Activated T-cell treated with anti-CD3 and anti-CD28 coated beads, Interleukin-2, amount 50 U/mL, for 4 hours (primary cell): ENCODE measurements at regions not wholly inside any gene's neighbourhood (a gene's known extent, or its start where the extent isn't known, plus 50 kb on each side); places are given as distances from the start of the nearest gene placed in this dataset.

ENCODE experiments used
- ATAC-seq, 2 donors: fragments of 200-7000 bp; cut with Tn5 transposase; one replicate each; pipeline ENCODE4 v1.10.0; 2021
- DNase-seq: peaks from one replicate; pipeline ENCODE4 v3.0.0-alpha.2; 2020
- H3K27me3 Mint-ChIP-seq: one replicate; pipeline ENCODE4 v1.8.0; 2021; ENCODE audit warnings: low read depth, mixed read lengths
- H3K36me3 Mint-ChIP-seq: one replicate; pipeline ENCODE4 v1.8.0; 2022; ENCODE audit warnings: mixed read lengths; ENCODE audit not compliant: insufficient read depth
- H3K4me1 Mint-ChIP-seq: one replicate; pipeline ENCODE4 v1.8.0; 2021; ENCODE audit warnings: low read depth, mixed read lengths
- H3K4me3 Mint-ChIP-seq: one replicate; pipeline ENCODE4 v1.8.0; 2021; ENCODE audit warnings: mild to moderate bottlenecking, moderate library complexity, mixed read lengths
- H3K9me3 Mint-ChIP-seq: one replicate; pipeline ENCODE4 v1.8.0; 2021; ENCODE audit warnings: mixed read lengths

DNA sequence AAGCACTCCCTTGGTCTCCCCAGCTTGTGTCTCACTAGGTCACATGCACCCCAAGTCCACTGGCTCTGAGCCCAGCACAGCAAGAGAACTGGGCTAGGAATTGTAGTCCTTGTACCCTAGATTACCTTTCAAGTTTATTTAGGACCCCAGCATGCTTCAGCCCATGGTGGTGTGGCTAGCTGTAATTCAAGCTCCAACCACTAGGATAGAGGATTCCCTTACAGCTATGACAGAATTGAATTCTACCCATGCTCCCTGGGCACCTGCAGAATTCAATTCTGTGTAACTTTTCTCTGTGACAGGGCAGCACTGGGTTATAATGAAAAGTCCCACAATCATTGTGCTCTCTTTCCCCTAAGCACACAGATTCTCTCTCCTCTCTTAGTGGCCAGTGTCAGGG, 253.8 kb upstream of the DMD start:
- Mint-ChIP-seq H3K36me3 (no peaks in the 10 kb centered on the region), H3K9me3 (no peaks in the 10 kb centered on the region), H3K4me3 (no peak overlapping the region), H3K4me1 (no peaks in the 10 kb centered on the region), H3K27me3 (no peaks in the 10 kb centered on the region)
- DNase-seq (no peak), ATAC-seq (no peak)

- DNase-seq: no peak
- ATAC-seq: no peak
- Mint-ChIP-seq H3K9me3 (peaks cover 4% of the 10 kb centered on the region), H3K36me3 (no peaks in the 10 kb centered on the region), H3K4me3 (no peak overlapping the region), H3K27me3 (no peaks in the 10 kb centered on the region), H3K4me1 (no peaks in the 10 kb centered on the region)
Measured at GRCh38 chrX:33457102-33457501, 245.8 kb upstream of the DMD start.

GRCh38 chrX:33447285-33447684, 235.9 kb upstream of the DMD start:
- Mint-ChIP-seq H3K4me1 (no peaks in the 10 kb centered on the region), H3K4me3 (no peak overlapping the region), H3K27me3 (no peaks in the 10 kb centered on the region), H3K36me3 (no peaks in the 10 kb centered on the region), H3K9me3 (peaks cover 2% of the 10 kb centered on the region)
- no peak for ATAC-seq
- no peak for DNase-seq

DNA sequence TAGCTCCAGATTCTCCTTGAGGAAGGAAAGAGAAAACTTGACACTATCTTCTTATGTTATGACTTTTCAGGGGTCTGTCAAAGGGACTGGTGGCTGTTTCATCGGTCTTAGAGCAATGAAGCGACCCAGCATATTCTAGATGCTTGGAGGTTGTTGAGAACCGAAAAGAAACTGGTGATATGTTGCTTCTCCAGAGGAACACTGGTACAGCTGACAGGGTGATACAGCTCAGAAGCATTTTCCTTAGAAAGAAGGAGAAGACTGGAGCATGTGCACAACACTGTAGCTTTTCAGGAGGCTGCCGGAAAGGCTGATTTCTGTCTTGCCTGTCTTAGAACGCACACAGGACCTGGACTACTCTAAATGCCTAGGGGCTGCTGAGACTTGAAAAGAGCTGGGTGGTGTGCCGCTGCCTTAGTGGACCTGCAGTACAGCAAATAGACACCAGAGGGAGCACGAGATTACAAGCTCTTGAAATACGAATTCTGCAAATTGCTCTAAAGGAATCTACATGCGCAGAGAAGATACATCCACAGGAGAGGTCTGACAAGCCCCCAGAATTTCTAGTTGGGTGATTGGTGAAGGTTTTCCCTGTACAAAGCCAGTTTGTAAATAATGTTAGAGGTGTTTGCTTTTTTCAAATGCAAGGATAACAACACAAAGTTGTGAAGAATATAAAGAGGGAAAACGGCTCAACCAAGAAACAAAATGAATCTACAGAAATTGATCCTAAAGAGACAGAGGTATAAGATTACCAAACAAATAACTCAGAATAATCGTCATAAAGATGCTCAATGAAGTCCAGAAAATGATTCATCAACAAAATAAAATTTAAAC, 223.1 kb upstream of the DMD start:
- ATAC-seq: no peak
- Mint-ChIP-seq H3K4me1 (no peaks in the 10 kb centered on the region), H3K4me3 (no peak overlapping the region), H3K9me3 (peaks cover 3% of the 10 kb centered on the region), H3K36me3 (no peaks in the 10 kb centered on the region), H3K27me3 (no peaks in the 10 kb centered on the region)
- peak; percentile 21 for DNase-seq

DNA sequence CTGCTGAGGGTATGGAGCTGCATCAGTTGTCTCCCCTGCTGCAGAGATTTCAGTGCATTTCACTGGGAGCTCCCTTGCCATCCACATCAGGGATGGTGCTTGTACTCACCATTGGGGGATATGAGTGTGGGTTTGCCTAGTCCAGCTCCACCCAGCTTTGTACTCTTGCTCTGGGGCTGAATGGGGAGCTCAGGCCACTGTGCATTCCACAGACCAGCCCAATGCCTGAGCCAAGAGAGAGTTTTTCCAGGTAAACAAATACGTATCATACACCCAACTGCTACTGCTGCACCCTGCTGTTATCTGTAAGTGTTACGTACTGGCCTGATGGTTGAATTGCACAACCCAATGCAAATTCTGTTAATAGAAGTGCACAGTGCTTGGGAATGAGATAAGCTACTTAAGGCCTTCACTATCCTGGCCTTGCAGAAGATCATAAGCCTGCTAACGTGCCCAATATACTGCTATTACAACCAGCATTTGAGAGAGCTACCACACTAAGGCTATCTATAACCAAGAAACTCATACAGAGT, 205.0 kb upstream of the DMD start:
- Mint-ChIP-seq H3K27me3 (no peaks in the 10 kb centered on the region), H3K9me3 (peaks cover 4% of the 10 kb centered on the region)

GRCh38 chrX:33415459-33415858, 204.1 kb upstream of the DMD start:
- H3K4me3 Mint-ChIP-seq: no peak overlapping the region
- H3K9me3 Mint-ChIP-seq: peaks cover 4% of the 10 kb centered on the region
- no peaks in the 10 kb centered on the region for H3K4me1 Mint-ChIP-seq
- ATAC-seq (no peak), DNase-seq (no peak)
- no peaks in the 10 kb centered on the region for H3K27me3 Mint-ChIP-seq
- no peaks in the 10 kb centered on the region for H3K36me3 Mint-ChIP-seq

More for the DNA sequence above, 205.0 kb upstream of the DMD start:
- ATAC-seq (no peak), DNase-seq (no peak)
- Mint-ChIP-seq H3K4me3 (no peak overlapping the region), H3K4me1 (no peaks in the 10 kb centered on the region), H3K36me3 (no peaks in the 10 kb centered on the region)

DNA sequence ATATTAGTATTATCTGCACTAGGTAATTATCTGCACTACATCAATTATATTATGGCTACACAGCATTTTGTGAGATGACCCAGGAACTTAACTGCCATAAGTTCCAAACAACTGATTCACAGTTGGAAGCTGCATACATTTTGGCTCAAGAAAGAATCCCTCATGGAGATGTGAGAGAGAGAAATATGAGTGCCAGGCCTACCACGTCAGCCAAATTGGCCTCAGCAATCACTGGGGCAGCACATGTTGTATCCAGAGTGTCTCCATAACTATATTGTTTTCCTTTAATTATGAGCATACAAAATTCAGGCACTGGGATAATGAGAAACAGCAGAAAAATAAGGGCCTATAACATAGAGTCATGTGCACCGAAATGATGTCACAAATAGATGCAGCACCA, 174.2 kb upstream of the DMD start:
- H3K4me1 Mint-ChIP-seq: no peaks in the 10 kb centered on the region
- H3K4me3 Mint-ChIP-seq: no peak overlapping the region
- ATAC-seq: no peak
- H3K27me3 Mint-ChIP-seq: no peaks in the 10 kb centered on the region
- peaks cover 3% of the 10 kb centered on the region for H3K9me3 Mint-ChIP-seq
- no peaks in the 10 kb centered on the region for H3K36me3 Mint-ChIP-seq
- no peak for DNase-seq

- ATAC-seq (no peak), DNase-seq (no peak)
- H3K27me3 Mint-ChIP-seq: no peaks in the 10 kb centered on the region
- peaks cover 3% of the 10 kb centered on the region for H3K9me3 Mint-ChIP-seq
- H3K36me3 Mint-ChIP-seq: no peaks in the 10 kb centered on the region
- H3K4me1 Mint-ChIP-seq: no peaks in the 10 kb centered on the region
- no peak overlapping the region for H3K4me3 Mint-ChIP-seq
Measured at GRCh38 chrX:33379839-33380238, 168.5 kb upstream of the DMD start.

DNA sequence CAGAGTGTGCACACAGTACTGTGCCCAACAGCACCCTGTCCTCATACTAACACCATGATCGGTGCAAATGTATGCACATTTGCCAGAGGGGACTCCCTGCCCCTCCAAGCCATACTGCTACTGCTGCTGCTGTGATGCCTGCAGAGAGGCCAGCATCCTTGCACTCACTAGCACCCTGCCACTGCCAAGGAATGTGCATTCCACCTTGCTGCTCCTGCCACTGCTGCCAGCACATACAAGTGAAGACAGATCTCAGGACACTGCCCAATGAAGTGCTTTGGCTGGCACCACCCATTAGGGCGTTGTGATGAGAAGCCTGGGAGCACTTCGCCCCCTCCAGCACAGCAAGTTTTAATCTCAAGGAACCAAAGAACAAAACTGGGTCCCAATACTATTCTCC, 146.3 kb upstream of the DMD start:
- H3K4me3 Mint-ChIP-seq: no peak overlapping the region
- ATAC-seq (no peak), DNase-seq (no peak)
- no peaks in the 10 kb centered on the region for H3K4me1 Mint-ChIP-seq
- no peaks in the 10 kb centered on the region for H3K27me3 Mint-ChIP-seq
- H3K36me3 Mint-ChIP-seq: no peaks in the 10 kb centered on the region
- H3K9me3 Mint-ChIP-seq: peaks cover 5% of the 10 kb centered on the region

GRCh38 chrX:33339219-33339618, 127.9 kb upstream of the DMD start:
- H3K27me3 Mint-ChIP-seq: no peaks in the 10 kb centered on the region
- H3K36me3 Mint-ChIP-seq: no peaks in the 10 kb centered on the region
- no peak for DNase-seq
- H3K4me1 Mint-ChIP-seq: no peaks in the 10 kb centered on the region
- H3K9me3 Mint-ChIP-seq: no peaks in the 10 kb centered on the region
- H3K4me3 Mint-ChIP-seq: no peak overlapping the region
- ATAC-seq: no peak

DNA sequence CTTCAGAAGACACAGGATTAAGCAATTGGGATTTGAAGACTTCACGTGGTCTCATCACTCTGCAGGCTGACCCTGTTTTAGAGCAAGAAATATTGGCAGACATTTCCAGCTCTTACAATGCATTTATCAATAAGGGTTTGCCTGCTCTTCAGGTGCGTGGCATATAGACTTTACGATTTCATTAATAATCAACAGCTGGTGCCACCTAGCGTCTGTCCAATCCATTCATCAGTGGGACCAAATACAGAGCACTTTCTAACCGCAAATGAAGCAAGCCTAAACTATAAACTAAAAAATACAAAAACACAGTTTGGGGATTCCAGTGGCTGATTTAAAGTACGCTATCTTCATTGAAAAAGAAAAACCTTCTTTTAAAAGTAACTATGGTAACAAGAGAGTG, 125.4 kb upstream of the DMD start:
- DNase-seq (no peak), ATAC-seq (no peak)
- H3K36me3 Mint-ChIP-seq: no peaks in the 10 kb centered on the region
- no peaks in the 10 kb centered on the region for H3K9me3 Mint-ChIP-seq
- no peaks in the 10 kb centered on the region for H3K4me1 Mint-ChIP-seq
- H3K27me3 Mint-ChIP-seq: no peaks in the 10 kb centered on the region
- no peak overlapping the region for H3K4me3 Mint-ChIP-seq

GRCh38 chrX:33333271-33333670, 121.9 kb upstream of the DMD start:
- no peaks in the 10 kb centered on the region for H3K4me1 Mint-ChIP-seq
- DNase-seq (no peak), ATAC-seq (no peak)
- H3K4me3 Mint-ChIP-seq: no peak overlapping the region
- H3K9me3 Mint-ChIP-seq: no peaks in the 10 kb centered on the region
- H3K27me3 Mint-ChIP-seq: no peaks in the 10 kb centered on the region
- no peaks in the 10 kb centered on the region for H3K36me3 Mint-ChIP-seq

DNA sequence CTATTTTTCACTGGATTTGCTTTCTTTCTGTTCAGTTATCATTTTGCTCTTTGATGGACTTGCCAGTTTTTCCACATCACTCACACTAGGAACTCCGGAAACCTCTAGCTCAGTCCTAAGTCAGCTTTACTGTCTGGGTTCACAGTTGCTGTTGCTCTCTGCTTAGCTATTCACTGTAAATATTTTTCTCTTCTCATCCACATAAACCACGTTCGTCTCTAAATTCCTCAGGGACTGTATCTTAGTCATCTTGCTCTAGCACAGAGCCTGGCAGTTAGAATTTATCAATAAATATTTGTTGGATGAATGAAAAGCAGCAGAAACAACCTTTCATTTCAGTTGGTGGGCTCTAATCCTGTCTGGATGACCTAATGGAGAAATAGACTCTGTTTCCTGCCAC, 119.4 kb upstream of the DMD start:
- DNase-seq (no peak), ATAC-seq (no peak)
- no peaks in the 10 kb centered on the region for H3K36me3 Mint-ChIP-seq
- no peaks in the 10 kb centered on the region for H3K4me1 Mint-ChIP-seq
- no peaks in the 10 kb centered on the region for H3K27me3 Mint-ChIP-seq
- H3K4me3 Mint-ChIP-seq: no peak overlapping the region
- H3K9me3 Mint-ChIP-seq: no peaks in the 10 kb centered on the region

GRCh38 chrX:33324099-33324498, 112.8 kb upstream of the DMD start:
- H3K4me1 Mint-ChIP-seq: no peaks in the 10 kb centered on the region
- no peak for ATAC-seq
- H3K9me3 Mint-ChIP-seq: no peaks in the 10 kb centered on the region

GRCh38 chrX:33307911-33308354, 96.6 kb upstream of the DMD start:
- no peaks in the 10 kb centered on the region for H3K4me1 Mint-ChIP-seq
- no peak overlapping the region for H3K4me3 Mint-ChIP-seq
- H3K9me3 Mint-ChIP-seq: no peaks in the 10 kb centered on the region
- ATAC-seq: no peak
- H3K36me3 Mint-ChIP-seq: no peaks in the 10 kb centered on the region
- no peaks in the 10 kb centered on the region for H3K27me3 Mint-ChIP-seq
- no peak for DNase-seq

More at GRCh38 chrX:33324099-33324498, 112.8 kb upstream of the DMD start:
- no peak overlapping the region for H3K4me3 Mint-ChIP-seq
- no peaks in the 10 kb centered on the region for H3K36me3 Mint-ChIP-seq
- no peaks in the 10 kb centered on the region for H3K27me3 Mint-ChIP-seq
- no peak for DNase-seq
